HCT116 (cell line): ENCODE measurements at regions not wholly inside any gene's neighbourhood (a gene's known extent, or its start where the extent isn't known, plus 50 kb on each side); places are given as distances from the start of the nearest gene placed in this dataset.
"Not testable (repeated sequence)": the region's sequence is repeated elsewhere in the genome, so short reads cannot be mapped to it uniquely, and the experiment has no call there.

Experiments
- CBX3 ChIP-seq: IDR thresholded peaks from 2 replicates; pipeline ENCODE4 v1.6.1; 2012; ENCODE audit warnings: low read depth
- EZH2 ChIP-seq: fragments of 200-600 bp; sonication (generic); IDR thresholded peaks from 2 replicates; pipeline ENCODE4 v1.6.1; 2017; ENCODE audit warnings: antibody characterized with exemption, mixed run types
- POLR2A ChIP-seq: IDR thresholded peaks from 2 replicates; pipeline ENCODE4 v1.7.0; 2011; ENCODE audit warnings: borderline replicate concordance; ENCODE audit not compliant: insufficient read depth, insufficient read length; ENCODE audit errors: extremely low read depth
- POLR2AphosphoS5 ChIP-seq: IDR thresholded peaks from 2 replicates; pipeline ENCODE4 v1.6.1; 2011; ENCODE audit warnings: mild to moderate bottlenecking, low read depth, low read length, moderate library complexity
- SP1 ChIP-seq: IDR thresholded peaks from 2 replicates; pipeline ENCODE4 v1.6.1; 2012; ENCODE audit warnings: low read depth
- TF ChIP-seq, protein P1 (sequence below): IDR thresholded peaks from 2 replicates; pipeline ENCODE4 v1.6.1; 2012; ENCODE audit warnings: low read depth
- TF ChIP-seq, protein P2 (sequence below), 3 experiments: fragments of 200-600 bp in 1 of 3; sonication (generic) in 1 of 3; IDR thresholded peaks in 2 of 3; conservative IDR thresholded peaks in 1 of 3; 2 replicates each; pipeline ENCODE4 v1.5.1; 2012 to 2017; ENCODE audit warnings: low read depth in 2 of 3, low read length in 2 of 3, antibody characterized with exemption in 1 of 3, borderline replicate concordance in 1 of 3, control low read depth in 1 of 3, mild to moderate bottlenecking in 1 of 3, mixed read lengths in 1 of 3, mixed run types in 1 of 3, moderate library complexity in 1 of 3; ENCODE audit not compliant: insufficient read depth in 1 of 3
- TF ChIP-seq, protein P3 (sequence below): IDR thresholded peaks from 2 replicates; pipeline ENCODE4 v1.6.1; 2012

DNA sequence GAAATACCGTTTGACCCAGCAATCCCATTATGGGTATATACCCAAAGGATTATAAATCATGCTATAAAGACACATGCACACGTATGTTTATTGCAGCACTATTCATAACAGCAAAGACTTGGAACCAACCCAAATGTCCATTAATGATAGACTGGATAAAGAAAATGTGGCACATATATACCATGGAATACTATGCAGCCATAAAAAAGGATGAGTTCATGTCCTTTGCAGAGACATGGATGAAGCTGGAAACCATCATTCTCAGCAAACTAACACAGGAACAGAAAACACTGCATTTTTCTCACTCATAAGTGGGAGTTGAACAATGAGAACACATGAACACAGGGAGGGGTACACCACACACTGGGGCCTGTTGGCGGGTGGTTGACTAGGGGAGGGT is 411.3 kb downstream of the RPS6KC1 start:
- TF ChIP-seq EZH2, POLR2AphosphoS5, SP1, CBX3, POLR2A: not testable (repeated sequence)
- TF ChIP-seq, protein P1, sequence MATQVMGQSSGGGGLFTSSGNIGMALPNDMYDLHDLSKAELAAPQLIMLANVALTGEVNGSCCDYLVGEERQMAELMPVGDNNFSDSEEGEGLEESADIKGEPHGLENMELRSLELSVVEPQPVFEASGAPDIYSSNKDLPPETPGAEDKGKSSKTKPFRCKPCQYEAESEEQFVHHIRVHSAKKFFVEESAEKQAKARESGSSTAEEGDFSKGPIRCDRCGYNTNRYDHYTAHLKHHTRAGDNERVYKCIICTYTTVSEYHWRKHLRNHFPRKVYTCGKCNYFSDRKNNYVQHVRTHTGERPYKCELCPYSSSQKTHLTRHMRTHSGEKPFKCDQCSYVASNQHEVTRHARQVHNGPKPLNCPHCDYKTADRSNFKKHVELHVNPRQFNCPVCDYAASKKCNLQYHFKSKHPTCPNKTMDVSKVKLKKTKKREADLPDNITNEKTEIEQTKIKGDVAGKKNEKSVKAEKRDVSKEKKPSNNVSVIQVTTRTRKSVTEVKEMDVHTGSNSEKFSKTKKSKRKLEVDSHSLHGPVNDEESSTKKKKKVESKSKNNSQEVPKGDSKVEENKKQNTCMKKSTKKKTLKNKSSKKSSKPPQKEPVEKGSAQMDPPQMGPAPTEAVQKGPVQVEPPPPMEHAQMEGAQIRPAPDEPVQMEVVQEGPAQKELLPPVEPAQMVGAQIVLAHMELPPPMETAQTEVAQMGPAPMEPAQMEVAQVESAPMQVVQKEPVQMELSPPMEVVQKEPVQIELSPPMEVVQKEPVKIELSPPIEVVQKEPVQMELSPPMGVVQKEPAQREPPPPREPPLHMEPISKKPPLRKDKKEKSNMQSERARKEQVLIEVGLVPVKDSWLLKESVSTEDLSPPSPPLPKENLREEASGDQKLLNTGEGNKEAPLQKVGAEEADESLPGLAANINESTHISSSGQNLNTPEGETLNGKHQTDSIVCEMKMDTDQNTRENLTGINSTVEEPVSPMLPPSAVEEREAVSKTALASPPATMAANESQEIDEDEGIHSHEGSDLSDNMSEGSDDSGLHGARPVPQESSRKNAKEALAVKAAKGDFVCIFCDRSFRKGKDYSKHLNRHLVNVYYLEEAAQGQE, result not testable (repeated sequence)
- TF ChIP-seq, protein P2, sequence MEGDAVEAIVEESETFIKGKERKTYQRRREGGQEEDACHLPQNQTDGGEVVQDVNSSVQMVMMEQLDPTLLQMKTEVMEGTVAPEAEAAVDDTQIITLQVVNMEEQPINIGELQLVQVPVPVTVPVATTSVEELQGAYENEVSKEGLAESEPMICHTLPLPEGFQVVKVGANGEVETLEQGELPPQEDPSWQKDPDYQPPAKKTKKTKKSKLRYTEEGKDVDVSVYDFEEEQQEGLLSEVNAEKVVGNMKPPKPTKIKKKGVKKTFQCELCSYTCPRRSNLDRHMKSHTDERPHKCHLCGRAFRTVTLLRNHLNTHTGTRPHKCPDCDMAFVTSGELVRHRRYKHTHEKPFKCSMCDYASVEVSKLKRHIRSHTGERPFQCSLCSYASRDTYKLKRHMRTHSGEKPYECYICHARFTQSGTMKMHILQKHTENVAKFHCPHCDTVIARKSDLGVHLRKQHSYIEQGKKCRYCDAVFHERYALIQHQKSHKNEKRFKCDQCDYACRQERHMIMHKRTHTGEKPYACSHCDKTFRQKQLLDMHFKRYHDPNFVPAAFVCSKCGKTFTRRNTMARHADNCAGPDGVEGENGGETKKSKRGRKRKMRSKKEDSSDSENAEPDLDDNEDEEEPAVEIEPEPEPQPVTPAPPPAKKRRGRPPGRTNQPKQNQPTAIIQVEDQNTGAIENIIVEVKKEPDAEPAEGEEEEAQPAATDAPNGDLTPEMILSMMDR (IDR thresholded peaks at IDR 0.05 in 2 of 3, conservative IDR thresholded peaks at IDR 0.05 in 1 of 3; ENCODE audit: borderline replicate concordance in 1 of 3, insufficient read depth in 1 of 3, low read depth in 2 of 3, low read length in 2 of 3), result not testable (repeated sequence)
- TF ChIP-seq, protein P3, sequence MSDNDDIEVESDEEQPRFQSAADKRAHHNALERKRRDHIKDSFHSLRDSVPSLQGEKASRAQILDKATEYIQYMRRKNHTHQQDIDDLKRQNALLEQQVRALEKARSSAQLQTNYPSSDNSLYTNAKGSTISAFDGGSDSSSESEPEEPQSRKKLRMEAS, result not testable (repeated sequence)
